Esophagus muscularis mucosa (tissue), 4 donors: ENCODE measurements at regions not wholly inside any gene's neighbourhood (a gene's known extent, or its start where the extent isn't known, plus 50 kb on each side); places are given as distances from the start of the nearest gene placed in this dataset.

ENCODE experiments used
- EP300 ChIP-seq: sonication (generic); formaldehyde crosslinking; IDR thresholded peaks from one replicate; pipeline ENCODE4 v1.6.1; 2017; ENCODE audit warnings: antibody characterized with exemption
- POLR2A ChIP-seq: fragments of 450-650 bp; IDR thresholded peaks from one replicate; pipeline ENCODE4 v1.6.1; 2017; ENCODE audit warnings: antibody characterized with exemption, moderate library complexity, mild to moderate bottlenecking, low read depth
- POLR2AphosphoS5 ChIP-seq, 2 donors: sonication (generic); formaldehyde crosslinking; IDR thresholded peaks; one replicate each; pipeline ENCODE4 v1.6.1; 2017; ENCODE audit warnings: antibody characterized with exemption in 2 of 2
- TF ChIP-seq, protein P1 (sequence below), 3 experiments: fragments of 200-600 bp in 2 of 3; fragments of 450-650 bp in 1 of 3; sonication (generic) in 2 of 3; IDR thresholded peaks; one replicate each; pipeline ENCODE4 v1.5.1; 2017 to 2019; ENCODE audit warnings: antibody characterized with exemption in 3 of 3, mild to moderate bottlenecking in 2 of 3, moderate library complexity in 1 of 3

- TF ChIP-seq, protein P1, sequence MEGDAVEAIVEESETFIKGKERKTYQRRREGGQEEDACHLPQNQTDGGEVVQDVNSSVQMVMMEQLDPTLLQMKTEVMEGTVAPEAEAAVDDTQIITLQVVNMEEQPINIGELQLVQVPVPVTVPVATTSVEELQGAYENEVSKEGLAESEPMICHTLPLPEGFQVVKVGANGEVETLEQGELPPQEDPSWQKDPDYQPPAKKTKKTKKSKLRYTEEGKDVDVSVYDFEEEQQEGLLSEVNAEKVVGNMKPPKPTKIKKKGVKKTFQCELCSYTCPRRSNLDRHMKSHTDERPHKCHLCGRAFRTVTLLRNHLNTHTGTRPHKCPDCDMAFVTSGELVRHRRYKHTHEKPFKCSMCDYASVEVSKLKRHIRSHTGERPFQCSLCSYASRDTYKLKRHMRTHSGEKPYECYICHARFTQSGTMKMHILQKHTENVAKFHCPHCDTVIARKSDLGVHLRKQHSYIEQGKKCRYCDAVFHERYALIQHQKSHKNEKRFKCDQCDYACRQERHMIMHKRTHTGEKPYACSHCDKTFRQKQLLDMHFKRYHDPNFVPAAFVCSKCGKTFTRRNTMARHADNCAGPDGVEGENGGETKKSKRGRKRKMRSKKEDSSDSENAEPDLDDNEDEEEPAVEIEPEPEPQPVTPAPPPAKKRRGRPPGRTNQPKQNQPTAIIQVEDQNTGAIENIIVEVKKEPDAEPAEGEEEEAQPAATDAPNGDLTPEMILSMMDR (IDR thresholded peaks at IDR 0.05): no peak
- no peak for TF ChIP-seq POLR2AphosphoS5 (IDR thresholded peaks at IDR 0.05)
- TF ChIP-seq POLR2A: no peak
- TF ChIP-seq EP300: no peak
These were observed 166.3 kb downstream of the PHLDA1 start for GRCh38 chr12:75865315-75865714.
